Activated naive CD8-positive, alpha-beta T cell (primary cell): ENCODE measurements at regions not wholly inside any gene's neighbourhood (a gene's known extent, or its start where the extent isn't known, plus 50 kb on each side); places are given as distances from the start of the nearest gene placed in this dataset.
"Not testable (repeated sequence)": the region's sequence is repeated elsewhere in the genome, so short reads cannot be mapped to it uniquely, and the experiment has no call there.

ENCODE experiments used
- H3K27ac Mint-ChIP-seq: one replicate; pipeline ENCODE4 v1.8.0; 2021; ENCODE audit warnings: mixed read lengths
- H3K27me3 Mint-ChIP-seq: one replicate; pipeline ENCODE4 v1.8.0; 2021; ENCODE audit warnings: mixed read lengths
- H3K36me3 Mint-ChIP-seq: one replicate; pipeline ENCODE4 v1.8.0; 2021; ENCODE audit warnings: mixed read lengths
- H3K4me1 Mint-ChIP-seq: one replicate; pipeline ENCODE4 v1.8.0; 2021; ENCODE audit warnings: low read depth, mixed read lengths
- H3K4me3 Mint-ChIP-seq: one replicate; pipeline ENCODE4 v1.8.0; 2021; ENCODE audit warnings: mild to moderate bottlenecking, mixed read lengths
- H3K9me3 Mint-ChIP-seq: one replicate; pipeline ENCODE4 v1.8.0; 2021; ENCODE audit warnings: low read depth, mixed read lengths

DNA sequence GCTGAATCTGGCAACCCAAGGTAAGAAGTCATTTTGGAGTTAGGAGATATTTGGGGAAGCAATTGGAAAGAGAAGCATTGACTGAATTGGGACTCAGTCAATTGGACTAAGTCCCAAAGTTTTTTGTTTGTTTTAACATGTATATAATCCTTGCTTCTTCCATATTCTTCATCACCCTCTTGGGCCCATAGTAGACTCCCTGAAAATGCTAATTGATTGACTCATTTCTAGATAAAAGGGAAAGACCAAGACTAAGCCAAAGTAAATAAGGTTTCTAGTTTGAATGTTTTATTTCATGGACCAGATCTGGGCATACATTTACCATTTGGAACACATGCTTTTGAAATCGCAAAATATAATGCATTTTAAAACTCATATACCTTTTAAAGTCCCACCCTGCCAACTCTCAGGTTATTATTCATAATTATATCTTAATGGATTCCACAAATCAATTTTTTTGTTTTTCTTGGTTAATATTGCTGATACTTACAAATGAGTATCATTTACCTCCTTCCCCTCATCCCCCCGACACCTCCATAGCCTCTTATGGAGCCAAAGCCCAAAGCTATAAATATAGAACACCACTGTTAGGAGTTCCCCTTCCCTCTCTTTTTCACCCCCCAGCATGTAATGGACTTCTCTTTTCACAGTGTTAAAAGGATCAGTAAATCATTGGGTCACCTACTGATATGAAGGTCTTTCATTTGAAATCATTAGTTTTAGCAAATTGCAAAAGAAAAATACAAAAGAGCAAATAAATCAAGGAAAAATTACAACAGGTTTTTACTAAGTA is 674.0 kb upstream of the SOX9 start:
- no peak overlapping the region for H3K4me3 Mint-ChIP-seq
- no peaks in the 10 kb centered on the region for H3K4me1 Mint-ChIP-seq
- H3K27ac Mint-ChIP-seq: no peak overlapping the region
- peaks cover 2% of the 10 kb centered on the region for H3K27me3 Mint-ChIP-seq
- H3K9me3 Mint-ChIP-seq: no peaks in the 10 kb centered on the region
- H3K36me3 Mint-ChIP-seq: no peaks in the 10 kb centered on the region

- H3K36me3 Mint-ChIP-seq: no peaks in the 10 kb centered on the region
- H3K4me1 Mint-ChIP-seq: no peaks in the 10 kb centered on the region
- no peak overlapping the region for H3K4me3 Mint-ChIP-seq
- H3K9me3 Mint-ChIP-seq: no peaks in the 10 kb centered on the region
- no peak overlapping the region for H3K27ac Mint-ChIP-seq
- peaks cover 2% of the 10 kb centered on the region for H3K27me3 Mint-ChIP-seq
These were observed 673.2 kb upstream of the SOX9 start for GRCh38 chr17:71447644-71448043.

DNA sequence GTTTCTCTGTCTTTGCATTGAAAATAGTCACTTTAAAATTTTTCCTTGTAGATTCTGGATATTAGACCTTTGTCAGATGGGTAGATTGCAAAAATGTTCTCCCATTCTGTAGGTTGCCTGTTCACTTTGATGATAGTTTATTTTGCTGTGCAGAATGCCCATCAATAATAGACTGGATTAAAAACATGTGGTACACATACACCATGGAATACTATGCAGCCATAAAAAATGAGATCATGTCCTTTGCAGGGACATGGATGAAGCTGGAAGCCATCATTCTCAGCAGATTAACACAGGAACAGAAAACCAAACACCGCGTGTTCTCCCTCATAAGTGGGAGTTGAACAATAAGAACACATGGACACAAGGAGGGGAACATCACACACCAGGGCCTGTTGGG is 670.2 kb upstream of the SOX9 start:
- not testable (repeated sequence) for H3K4me3 Mint-ChIP-seq, H3K36me3 Mint-ChIP-seq, H3K27me3 Mint-ChIP-seq, H3K4me1 Mint-ChIP-seq, H3K9me3 Mint-ChIP-seq, H3K27ac Mint-ChIP-seq

DNA sequence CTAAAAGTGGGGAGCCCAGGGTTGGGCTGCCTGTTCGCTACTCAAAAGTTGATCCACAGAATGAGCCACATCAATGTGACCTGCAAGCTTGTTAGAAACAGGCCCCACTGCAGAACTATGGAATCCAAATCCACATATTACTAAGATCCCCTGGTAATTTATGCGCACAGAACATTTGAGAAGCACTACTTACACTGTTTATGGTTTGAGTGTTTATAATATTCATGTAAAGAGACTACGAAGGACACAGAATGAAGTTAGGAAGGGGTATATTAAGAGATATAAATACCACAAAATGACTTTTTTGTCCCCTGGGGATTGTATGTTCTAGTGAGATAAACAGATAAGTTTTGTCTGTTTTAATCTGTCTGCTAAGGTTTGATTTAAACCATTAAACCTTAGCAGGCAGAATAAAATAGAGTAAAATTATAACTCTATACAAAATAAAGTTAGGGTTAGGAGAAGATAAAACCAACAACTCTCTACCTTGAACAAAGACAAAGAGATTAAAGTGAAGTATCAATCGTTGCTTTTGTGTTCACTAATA is 666.9 kb upstream of the SOX9 start:
- Mint-ChIP-seq H3K9me3 (no peaks in the 10 kb centered on the region), H3K27ac (no peak overlapping the region), H3K4me1 (no peaks in the 10 kb centered on the region), H3K4me3 (no peak overlapping the region), H3K36me3 (no peaks in the 10 kb centered on the region), H3K27me3 (no peaks in the 10 kb centered on the region)

DNA sequence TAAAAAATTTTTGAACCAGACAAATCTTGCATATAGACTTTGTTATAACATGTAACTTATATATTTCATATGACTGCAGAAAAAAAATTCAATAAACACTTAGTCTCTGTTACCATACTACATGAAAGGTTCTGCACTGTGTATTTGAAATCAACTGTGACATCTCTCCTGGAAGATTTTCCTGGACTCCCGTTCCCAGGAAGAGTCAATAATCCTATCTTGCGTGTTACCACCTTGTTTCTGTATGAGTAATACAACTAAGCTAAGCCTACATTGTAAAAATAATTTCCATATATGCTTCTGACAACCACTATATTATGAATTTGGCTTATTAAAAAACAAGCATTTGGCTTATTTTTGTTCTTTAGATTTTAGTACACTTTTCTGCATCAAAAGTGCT is 665.6 kb upstream of the SOX9 start:
- Mint-ChIP-seq H3K4me1 (no peaks in the 10 kb centered on the region), H3K36me3 (no peaks in the 10 kb centered on the region), H3K27me3 (no peaks in the 10 kb centered on the region), H3K27ac (no peak overlapping the region), H3K4me3 (no peak overlapping the region), H3K9me3 (peaks cover 3% of the 10 kb centered on the region)

- H3K4me1 Mint-ChIP-seq: no peaks in the 10 kb centered on the region
- no peaks in the 10 kb centered on the region for H3K36me3 Mint-ChIP-seq
- H3K27ac Mint-ChIP-seq: no peak overlapping the region
- H3K27me3 Mint-ChIP-seq: no peaks in the 10 kb centered on the region
- no peak overlapping the region for H3K4me3 Mint-ChIP-seq
- H3K9me3 Mint-ChIP-seq: peaks cover 3% of the 10 kb centered on the region
These were observed 662.5 kb upstream of the SOX9 start for GRCh38 chr17:71458322-71458721.

DNA sequence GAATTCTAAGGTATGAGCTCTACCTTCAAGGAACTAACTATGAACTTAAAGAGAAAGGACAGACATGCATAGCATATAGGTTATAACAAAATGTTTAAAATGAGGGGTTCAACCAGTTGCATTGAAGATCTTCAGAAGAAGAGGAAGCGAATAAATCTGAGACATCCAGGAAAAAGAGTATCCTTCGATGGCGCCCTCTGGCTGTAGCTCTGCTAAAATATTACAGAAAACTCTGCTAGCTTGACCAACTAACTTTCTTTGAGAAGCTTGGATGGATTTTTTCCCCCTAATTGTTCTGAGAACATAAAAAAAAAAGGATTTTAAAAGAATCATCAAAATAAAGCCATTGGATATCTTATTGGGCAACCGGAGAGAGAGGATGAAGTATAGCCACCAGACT is 659.9 kb upstream of the SOX9 start:
- Mint-ChIP-seq H3K4me1 (no peaks in the 10 kb centered on the region), H3K27me3 (no peaks in the 10 kb centered on the region), H3K36me3 (no peaks in the 10 kb centered on the region), H3K4me3 (no peak overlapping the region), H3K9me3 (peaks cover 3% of the 10 kb centered on the region), H3K27ac (no peak overlapping the region)

DNA sequence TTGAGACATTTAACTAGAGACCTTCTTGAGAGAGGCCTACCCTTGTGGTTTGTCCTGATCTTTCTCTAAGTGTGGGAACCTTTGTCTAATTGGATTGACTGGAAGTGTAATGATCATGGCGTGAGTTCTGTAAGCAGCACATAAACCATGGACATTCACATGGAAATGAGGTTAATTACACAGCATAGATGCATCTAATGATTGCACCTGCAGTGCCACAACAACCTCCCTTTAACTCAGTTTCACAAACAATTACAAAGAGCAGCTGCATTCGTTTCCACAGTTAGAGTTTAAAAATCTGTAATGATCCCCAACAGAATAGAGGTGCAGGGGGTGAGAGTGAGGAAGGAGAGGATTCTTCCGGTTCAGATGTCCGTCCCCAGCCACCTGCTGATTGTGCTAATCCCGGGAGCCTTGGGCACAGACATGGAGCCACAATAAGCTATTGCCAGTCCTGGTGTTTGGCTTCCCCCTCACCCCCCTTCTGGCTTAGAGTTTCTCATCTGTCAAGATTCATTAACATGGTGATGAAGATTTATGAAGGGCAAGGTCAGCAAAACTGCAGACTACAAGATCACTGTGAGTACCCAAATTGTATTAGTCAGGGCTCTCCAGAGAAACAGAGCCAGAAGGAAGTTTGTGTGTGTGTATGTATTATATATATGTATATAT is 659.2 kb upstream of the SOX9 start:
- Mint-ChIP-seq H3K36me3 (no peaks in the 10 kb centered on the region), H3K27ac (no peak overlapping the region), H3K9me3 (peaks cover 3% of the 10 kb centered on the region), H3K27me3 (no peaks in the 10 kb centered on the region), H3K4me1 (no peaks in the 10 kb centered on the region), H3K4me3 (no peak overlapping the region)

DNA sequence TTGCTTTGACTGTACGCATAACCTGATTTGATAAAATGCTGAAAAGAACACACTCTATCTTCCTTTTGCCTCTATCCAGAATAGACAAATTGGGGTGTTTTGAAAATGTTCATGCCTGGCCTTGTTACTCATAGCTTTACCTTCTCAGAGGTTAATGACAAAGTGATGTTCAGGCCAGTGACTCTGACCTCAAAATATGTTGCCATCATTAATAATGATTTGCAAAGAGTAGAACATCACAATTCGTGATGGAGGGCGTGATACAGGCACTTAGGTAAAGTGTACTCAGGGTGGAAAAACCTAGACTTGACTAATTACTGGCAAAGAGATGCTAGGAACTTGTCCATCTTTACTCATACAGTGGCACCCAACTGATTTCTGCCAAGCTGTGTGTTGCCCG is 656.6 kb upstream of the SOX9 start:
- H3K36me3 Mint-ChIP-seq: no peaks in the 10 kb centered on the region
- H3K4me1 Mint-ChIP-seq: no peaks in the 10 kb centered on the region
- peaks cover 3% of the 10 kb centered on the region for H3K9me3 Mint-ChIP-seq
- no peak overlapping the region for H3K4me3 Mint-ChIP-seq
- no peaks in the 10 kb centered on the region for H3K27me3 Mint-ChIP-seq
- H3K27ac Mint-ChIP-seq: no peak overlapping the region

- no peaks in the 10 kb centered on the region for H3K4me1 Mint-ChIP-seq
- no peak overlapping the region for H3K27ac Mint-ChIP-seq
- H3K27me3 Mint-ChIP-seq: no peaks in the 10 kb centered on the region
- no peak overlapping the region for H3K4me3 Mint-ChIP-seq
- H3K36me3 Mint-ChIP-seq: no peaks in the 10 kb centered on the region
- peaks cover under 1% of the 10 kb centered on the region for H3K9me3 Mint-ChIP-seq
These were observed 656.1 kb upstream of the SOX9 start for GRCh38 chr17:71464751-71465150.

DNA sequence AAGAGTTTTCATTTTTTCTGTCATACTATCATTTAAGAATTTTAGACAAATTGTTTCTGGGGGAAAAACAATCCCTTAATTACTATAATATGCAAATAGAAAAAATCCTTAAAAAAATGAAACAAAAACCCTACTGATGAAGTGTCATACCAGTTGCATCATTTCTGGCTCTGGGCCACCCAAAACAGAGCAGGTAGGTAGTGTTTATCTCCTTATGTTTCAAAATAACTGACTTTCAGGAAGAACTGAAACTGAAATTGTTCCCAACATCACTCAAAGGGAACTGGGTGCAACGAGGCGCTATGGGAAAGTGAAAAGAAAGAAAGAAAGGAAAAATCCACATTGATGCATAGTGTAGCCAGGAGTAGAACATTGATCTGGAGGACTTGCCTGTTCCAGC is 653.1 kb upstream of the SOX9 start:
- H3K4me1 Mint-ChIP-seq: no peaks in the 10 kb centered on the region
- no peaks in the 10 kb centered on the region for H3K36me3 Mint-ChIP-seq
- no peaks in the 10 kb centered on the region for H3K9me3 Mint-ChIP-seq
- H3K27ac Mint-ChIP-seq: no peak overlapping the region
- H3K4me3 Mint-ChIP-seq: no peak overlapping the region
- no peaks in the 10 kb centered on the region for H3K27me3 Mint-ChIP-seq

- H3K4me3 Mint-ChIP-seq: no peak overlapping the region
- no peaks in the 10 kb centered on the region for H3K27me3 Mint-ChIP-seq
- no peaks in the 10 kb centered on the region for H3K9me3 Mint-ChIP-seq
- H3K4me1 Mint-ChIP-seq: no peaks in the 10 kb centered on the region
- H3K36me3 Mint-ChIP-seq: no peaks in the 10 kb centered on the region
- no peak overlapping the region for H3K27ac Mint-ChIP-seq
These were observed 650.8 kb upstream of the SOX9 start for GRCh38 chr17:71470062-71470461.

DNA sequence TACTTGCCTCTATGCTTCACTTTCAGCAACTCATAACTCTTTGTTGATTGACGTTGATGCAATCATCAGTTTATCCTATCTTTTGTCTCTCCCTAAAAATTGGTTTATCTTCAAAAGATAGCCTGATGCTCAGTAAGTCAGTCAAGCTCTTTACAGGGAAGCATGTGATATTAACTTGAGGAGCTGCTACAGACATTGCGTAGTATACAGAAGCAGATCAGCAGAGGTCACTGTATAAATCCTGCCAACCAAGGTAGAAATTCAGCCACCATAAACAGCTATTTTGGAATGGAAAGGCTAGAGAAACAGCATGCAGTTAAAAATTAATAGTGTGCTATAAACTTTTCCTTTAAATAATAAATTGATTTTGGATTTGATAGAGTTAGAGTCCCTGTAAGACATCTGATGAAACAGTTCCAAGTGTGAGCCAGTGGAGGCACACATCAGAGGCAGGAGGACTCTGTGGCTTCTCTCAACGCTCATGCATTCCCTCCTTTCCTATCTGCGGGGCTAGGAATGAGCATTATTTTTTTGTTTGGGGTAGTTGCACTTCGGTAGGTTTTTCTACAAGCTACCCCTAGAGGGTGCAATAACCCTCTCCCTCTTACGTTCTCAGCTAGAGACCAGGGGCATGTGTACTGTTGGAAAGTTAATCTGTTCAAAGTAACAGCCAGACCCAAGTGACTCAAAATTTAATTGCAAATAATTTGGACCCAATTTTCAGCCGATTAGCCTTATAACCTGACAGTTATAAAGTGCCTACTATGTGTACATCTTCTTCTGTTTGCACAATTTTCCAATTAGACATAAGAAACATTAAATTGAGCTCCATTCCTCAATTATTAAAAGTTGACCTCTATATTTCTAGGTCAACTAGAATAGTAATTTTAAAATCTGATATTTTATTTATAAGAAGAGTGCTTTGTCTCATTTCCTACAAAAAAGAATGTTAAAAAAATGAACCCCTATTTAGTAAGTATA is 647.7 kb upstream of the SOX9 start:
- Mint-ChIP-seq H3K27ac (no peak overlapping the region), H3K9me3 (no peaks in the 10 kb centered on the region), H3K27me3 (no peaks in the 10 kb centered on the region), H3K4me3 (no peak overlapping the region), H3K36me3 (no peaks in the 10 kb centered on the region), H3K4me1 (no peaks in the 10 kb centered on the region)

- no peaks in the 10 kb centered on the region for H3K9me3 Mint-ChIP-seq
- H3K4me3 Mint-ChIP-seq: no peak overlapping the region
- H3K27ac Mint-ChIP-seq: no peak overlapping the region
- no peaks in the 10 kb centered on the region for H3K36me3 Mint-ChIP-seq
- no peaks in the 10 kb centered on the region for H3K4me1 Mint-ChIP-seq
- H3K27me3 Mint-ChIP-seq: no peaks in the 10 kb centered on the region
These were observed 643.5 kb upstream of the SOX9 start for GRCh38 chr17:71477356-71477755.

GRCh38 chr17:71480099-71480498 is 640.7 kb upstream of the SOX9 start:
- H3K9me3 Mint-ChIP-seq: no peaks in the 10 kb centered on the region
- H3K4me1 Mint-ChIP-seq: no peaks in the 10 kb centered on the region
- H3K27ac Mint-ChIP-seq: no peak overlapping the region
- H3K36me3 Mint-ChIP-seq: no peaks in the 10 kb centered on the region
- no peaks in the 10 kb centered on the region for H3K27me3 Mint-ChIP-seq
- H3K4me3 Mint-ChIP-seq: no peak overlapping the region
